ENCODE measurements at regions not wholly inside any gene's neighbourhood (a gene's known extent, or its start where the extent isn't known, plus 50 kb on each side); places are given as distances from the start of the nearest gene placed in this dataset.
"Not testable (repeated sequence)": the region's sequence is repeated elsewhere in the genome, so short reads cannot be mapped to it uniquely, and the experiment has no call there.

DNA sequence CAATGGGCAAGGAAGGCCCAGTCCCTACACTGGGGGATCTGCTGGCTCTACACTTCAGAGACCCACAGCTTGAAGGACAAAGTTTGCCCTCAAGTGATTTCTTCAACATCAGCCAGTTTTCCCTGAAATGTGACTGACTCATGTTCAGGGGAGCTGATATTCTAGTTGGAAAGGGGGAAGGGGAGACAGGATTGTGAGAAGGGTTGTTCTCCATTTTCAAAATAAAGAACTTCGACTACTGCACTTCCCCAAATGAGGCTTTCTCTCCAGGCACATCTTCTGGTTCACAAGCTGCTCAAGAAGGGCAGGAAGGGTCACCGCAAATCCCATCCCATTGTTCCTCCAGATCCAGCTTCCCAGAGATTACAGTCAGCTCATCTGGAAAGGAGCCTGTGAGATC lies 117.6 kb downstream of the BCL2L11 start:
- Histone ChIP-seq H3K36me3 (ENCODE audit: control insufficient read depth, insufficient read depth, low read length) (no peaks in the 10 kb centered on the region), H3K9me3 (ENCODE audit: control insufficient read depth, insufficient read depth, low read length) (no peaks in the 10 kb centered on the region), H3K9ac (ENCODE audit: low read depth, low read length) (no peak overlapping the region), H3K4me1 (ENCODE audit: control insufficient read depth, insufficient read depth, low read length) (no peaks in the 10 kb centered on the region), H3K4me3 (ENCODE audit: low read depth, low read length) (no peak overlapping the region), H3K27me3 (ENCODE audit: control insufficient read depth, insufficient read depth, low read length) (no peaks in the 10 kb centered on the region)

DNA sequence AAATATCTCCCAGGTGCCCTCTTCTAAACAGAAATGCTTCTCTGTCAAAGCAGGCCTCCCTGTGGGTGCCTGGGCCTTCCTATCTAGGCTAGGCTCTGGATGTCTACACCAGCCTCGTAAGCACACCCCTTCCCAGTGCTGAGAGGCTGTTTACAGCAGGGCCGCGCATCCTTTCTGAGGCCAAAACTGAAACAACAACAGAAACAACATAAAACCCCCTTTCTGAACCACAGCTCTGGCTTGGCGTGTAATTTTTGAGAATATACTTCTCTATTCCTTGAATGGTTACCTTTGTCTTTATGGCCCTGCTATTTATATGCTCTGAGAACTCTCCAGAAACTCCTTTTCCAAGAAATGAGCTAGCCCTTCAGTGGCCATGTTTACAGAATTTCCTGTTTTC lies 118.4 kb downstream of the BCL2L11 start:
- Histone ChIP-seq H3K4me1 (ENCODE audit: control insufficient read depth, insufficient read depth, low read length) (no peaks in the 10 kb centered on the region), H3K9ac (ENCODE audit: low read depth, low read length) (no peak overlapping the region), H3K4me3 (ENCODE audit: low read depth, low read length) (no peak overlapping the region), H3K36me3 (ENCODE audit: control insufficient read depth, insufficient read depth, low read length) (no peaks in the 10 kb centered on the region), H3K9me3 (ENCODE audit: control insufficient read depth, insufficient read depth, low read length) (no peaks in the 10 kb centered on the region), H3K27me3 (ENCODE audit: control insufficient read depth, insufficient read depth, low read length) (no peaks in the 10 kb centered on the region)

DNA sequence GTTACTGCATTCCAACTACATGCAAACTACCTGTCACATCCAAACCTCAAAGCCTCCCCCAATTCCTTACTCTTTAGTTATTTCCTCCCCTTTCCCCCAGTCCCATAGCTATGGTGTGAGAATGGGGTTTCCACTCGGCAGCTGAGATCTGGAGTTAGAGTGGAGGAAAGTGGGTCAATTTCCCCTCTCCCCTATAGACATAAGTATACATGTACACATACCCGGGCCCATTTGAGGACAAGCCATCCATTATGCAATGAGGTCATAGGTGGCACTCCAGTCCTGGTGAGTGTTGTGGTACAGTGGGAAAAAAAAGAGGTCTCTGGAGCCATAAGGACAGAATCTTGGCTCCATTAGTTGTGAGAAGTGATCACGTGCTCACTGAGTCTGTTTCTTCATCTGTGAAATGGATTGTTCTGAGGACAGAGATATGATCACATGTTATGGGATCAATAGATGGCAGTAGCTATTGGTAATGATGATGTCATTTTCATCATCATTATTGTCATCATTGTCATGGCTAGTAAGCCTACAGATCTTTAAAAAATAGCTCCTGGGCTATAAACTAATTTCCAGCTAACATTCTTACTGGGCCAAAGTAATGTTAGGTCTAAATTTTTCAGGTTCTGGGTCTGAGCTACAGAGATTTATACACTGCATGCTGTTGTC lies 119.0 kb downstream of the BCL2L11 start:
- Histone ChIP-seq H3K4me1 (ENCODE audit: control insufficient read depth, insufficient read depth, low read length) (no peaks in the 10 kb centered on the region), H3K9ac (ENCODE audit: low read depth, low read length) (no peak overlapping the region), H3K27me3 (ENCODE audit: control insufficient read depth, insufficient read depth, low read length) (no peaks in the 10 kb centered on the region), H3K36me3 (ENCODE audit: control insufficient read depth, insufficient read depth, low read length) (no peaks in the 10 kb centered on the region), H3K9me3 (ENCODE audit: control insufficient read depth, insufficient read depth, low read length) (no peaks in the 10 kb centered on the region), H3K4me3 (ENCODE audit: low read depth, low read length) (no peak overlapping the region)

DNA sequence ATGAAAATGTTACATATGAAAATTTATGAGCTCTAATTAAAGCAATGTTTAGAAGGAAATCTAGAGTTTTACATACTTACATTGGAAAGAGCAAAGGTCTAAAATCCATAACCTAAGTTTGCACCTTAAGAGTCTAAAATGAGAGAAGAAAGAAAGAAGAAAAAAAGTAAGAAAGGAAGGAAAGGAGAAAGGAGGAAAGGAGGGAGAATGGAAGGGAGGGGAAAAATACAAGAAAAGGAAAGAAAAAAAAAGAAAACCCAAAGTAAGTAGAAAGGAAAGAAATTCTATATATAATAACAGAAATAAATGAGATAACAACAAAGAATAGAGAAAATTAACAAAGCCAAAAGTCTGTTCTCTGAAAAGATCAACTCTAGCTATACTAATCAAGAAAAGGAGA lies 122.6 kb downstream of the BCL2L11 start:
- no peaks in the 10 kb centered on the region for H3K36me3 ChIP-seq (ENCODE audit: control insufficient read depth, insufficient read depth, low read length)
- no peaks in the 10 kb centered on the region for H3K27me3 ChIP-seq (ENCODE audit: control insufficient read depth, insufficient read depth, low read length)
- H3K4me1 ChIP-seq (ENCODE audit: control insufficient read depth, insufficient read depth, low read length) = no peaks in the 10 kb centered on the region
- no peaks in the 10 kb centered on the region for H3K9me3 ChIP-seq (ENCODE audit: control insufficient read depth, insufficient read depth, low read length)
- H3K4me3 ChIP-seq (ENCODE audit: low read depth, low read length) = no peak overlapping the region
- no peak overlapping the region for H3K9ac ChIP-seq (ENCODE audit: low read depth, low read length)

DNA sequence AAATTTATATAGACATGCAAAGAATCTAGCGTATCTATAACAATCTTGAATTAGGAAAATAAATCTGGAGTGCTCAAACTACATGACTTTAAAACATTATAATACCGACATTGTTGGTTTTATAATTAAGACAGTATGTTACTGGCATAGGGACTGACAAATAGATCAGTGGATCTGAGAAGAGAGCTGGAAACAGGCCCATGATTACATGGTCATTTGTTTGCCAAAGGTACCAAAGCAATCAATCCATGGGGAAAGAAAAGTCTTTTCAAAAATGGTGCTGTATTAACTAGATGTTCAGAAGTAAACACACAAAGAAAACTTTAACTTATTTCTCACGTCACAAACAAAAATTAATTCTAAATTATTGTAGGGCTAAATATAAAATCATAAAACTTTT lies 124.2 kb downstream of the BCL2L11 start:
- H3K4me1 ChIP-seq (ENCODE audit: control insufficient read depth, insufficient read depth, low read length) = no peaks in the 10 kb centered on the region
- H3K36me3 ChIP-seq (ENCODE audit: control insufficient read depth, insufficient read depth, low read length) = no peaks in the 10 kb centered on the region
- H3K27me3 ChIP-seq (ENCODE audit: control insufficient read depth, insufficient read depth, low read length) = no peaks in the 10 kb centered on the region
- H3K4me3 ChIP-seq (ENCODE audit: low read depth, low read length) = no peak overlapping the region
- no peak overlapping the region for H3K9ac ChIP-seq (ENCODE audit: low read depth, low read length)
- H3K9me3 ChIP-seq (ENCODE audit: control insufficient read depth, insufficient read depth, low read length) = no peaks in the 10 kb centered on the region

DNA sequence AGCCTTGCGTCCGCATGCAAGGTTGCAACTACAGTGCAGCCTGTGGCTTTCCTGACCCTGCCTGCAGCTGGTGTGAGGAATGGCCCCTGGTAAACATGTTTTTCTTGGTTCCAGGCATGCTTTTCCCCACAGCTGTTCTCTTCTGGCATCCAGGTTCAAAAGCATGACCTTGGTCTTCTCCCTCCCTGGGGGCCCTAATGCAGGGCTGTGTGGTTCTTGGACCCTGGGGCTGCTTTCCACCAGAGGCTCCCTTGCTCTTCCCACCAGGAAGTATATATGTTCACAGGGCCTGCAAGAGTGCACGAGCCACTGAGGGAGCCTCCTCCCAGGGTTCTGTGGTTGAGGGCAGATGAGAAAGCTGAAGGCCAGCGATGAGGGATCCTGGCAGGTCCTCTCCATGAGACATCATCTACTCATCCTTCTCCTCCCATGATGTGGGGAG lies 125.9 kb downstream of the BCL2L11 start:
- no peaks in the 10 kb centered on the region for H3K9me3 ChIP-seq (ENCODE audit: control insufficient read depth, insufficient read depth, low read length)

DNA sequence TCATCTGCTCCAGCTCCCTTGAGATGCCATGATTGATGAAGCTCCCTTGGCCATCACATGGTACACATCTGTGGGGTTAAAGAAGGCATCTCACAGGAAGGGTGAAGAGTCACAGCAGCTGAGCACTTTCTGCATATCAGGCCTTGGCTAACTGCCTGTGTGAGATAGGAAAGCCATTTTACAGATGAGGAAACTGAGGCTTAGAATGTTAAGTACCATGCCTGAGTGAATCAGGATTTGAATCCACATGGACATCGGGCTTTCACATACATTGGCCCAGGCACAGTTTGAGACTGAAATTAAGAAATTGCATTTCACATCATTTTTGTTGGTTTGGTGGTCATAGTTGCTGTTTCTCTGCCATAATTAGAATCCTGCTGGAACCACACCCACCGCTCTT lies 126.8 kb downstream of the BCL2L11 start:
- Histone ChIP-seq H3K4me3 (ENCODE audit: low read depth, low read length) (no peak overlapping the region), H3K9me3 (ENCODE audit: control insufficient read depth, insufficient read depth, low read length) (no peaks in the 10 kb centered on the region), H3K36me3 (ENCODE audit: control insufficient read depth, insufficient read depth, low read length) (no peaks in the 10 kb centered on the region), H3K9ac (ENCODE audit: low read depth, low read length) (no peak overlapping the region), H3K4me1 (ENCODE audit: control insufficient read depth, insufficient read depth, low read length) (no peaks in the 10 kb centered on the region), H3K27me3 (ENCODE audit: control insufficient read depth, insufficient read depth, low read length) (no peaks in the 10 kb centered on the region)

More for the DNA sequence above, 125.9 kb downstream of the BCL2L11 start:
- Histone ChIP-seq H3K9ac (ENCODE audit: low read depth, low read length) (no peak overlapping the region), H3K4me3 (ENCODE audit: low read depth, low read length) (no peak overlapping the region), H3K4me1 (ENCODE audit: control insufficient read depth, insufficient read depth, low read length) (no peaks in the 10 kb centered on the region), H3K27me3 (ENCODE audit: control insufficient read depth, insufficient read depth, low read length) (no peaks in the 10 kb centered on the region), H3K36me3 (ENCODE audit: control insufficient read depth, insufficient read depth, low read length) (no peaks in the 10 kb centered on the region)

DNA sequence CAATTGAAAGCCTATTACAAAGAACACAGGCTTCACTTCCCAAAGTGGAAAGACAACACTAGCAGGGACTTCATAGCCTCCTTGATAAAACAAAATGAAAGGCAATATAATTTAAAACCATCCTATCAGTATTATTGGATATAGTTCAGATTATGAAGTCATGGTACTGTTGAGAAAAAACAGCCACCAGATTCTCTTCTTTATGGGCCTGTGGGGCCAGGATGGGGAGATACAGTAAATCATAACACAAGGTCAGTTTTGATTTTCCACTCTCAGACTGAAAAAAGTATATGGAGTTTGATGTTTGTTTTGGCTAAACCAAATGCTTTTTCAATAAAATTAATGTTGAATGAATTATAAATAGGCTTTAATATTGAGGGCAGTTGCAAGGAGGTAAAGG lies 129.1 kb downstream of the BCL2L11 start:
- Histone ChIP-seq H3K27me3 (ENCODE audit: control insufficient read depth, insufficient read depth, low read length) (no peaks in the 10 kb centered on the region), H3K36me3 (ENCODE audit: control insufficient read depth, insufficient read depth, low read length) (no peaks in the 10 kb centered on the region), H3K4me1 (ENCODE audit: control insufficient read depth, insufficient read depth, low read length) (no peaks in the 10 kb centered on the region), H3K4me3 (ENCODE audit: low read depth, low read length) (no peak overlapping the region), H3K9ac (ENCODE audit: low read depth, low read length) (no peak overlapping the region), H3K9me3 (ENCODE audit: control insufficient read depth, insufficient read depth, low read length) (no peaks in the 10 kb centered on the region)

DNA sequence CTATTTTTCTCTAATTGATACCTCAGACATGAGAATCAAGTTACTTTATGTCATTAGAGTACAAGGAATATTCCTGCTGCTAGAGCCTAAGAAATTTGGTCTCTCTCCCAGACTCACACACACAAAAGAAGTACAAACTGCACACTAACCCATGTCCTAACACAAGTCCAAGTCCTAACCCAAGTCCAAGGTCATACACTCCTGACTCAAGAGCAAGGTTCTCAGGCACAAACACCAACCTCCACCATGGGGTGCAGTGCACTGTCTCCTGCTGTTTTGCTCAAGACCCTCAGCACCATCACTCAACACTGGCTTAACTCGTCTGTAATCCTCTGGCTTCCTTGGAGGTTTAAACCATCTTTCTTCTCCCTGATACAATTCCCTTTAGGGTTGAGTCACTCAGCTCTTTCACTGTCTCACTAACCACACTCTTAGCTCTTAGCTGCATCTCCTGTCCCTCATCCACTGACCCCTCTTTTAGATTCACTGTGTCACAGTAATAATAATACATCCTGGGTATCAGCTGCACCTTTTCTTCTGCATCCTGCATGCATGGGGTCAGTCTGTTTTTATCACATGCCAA lies 129.8 kb downstream of the BCL2L11 start:
- Histone ChIP-seq H3K36me3 (ENCODE audit: control insufficient read depth, insufficient read depth, low read length) (no peaks in the 10 kb centered on the region), H3K9ac (ENCODE audit: low read depth, low read length) (no peak overlapping the region), H3K4me3 (ENCODE audit: low read depth, low read length) (no peak overlapping the region), H3K4me1 (ENCODE audit: control insufficient read depth, insufficient read depth, low read length) (no peaks in the 10 kb centered on the region), H3K9me3 (ENCODE audit: control insufficient read depth, insufficient read depth, low read length) (no peaks in the 10 kb centered on the region), H3K27me3 (ENCODE audit: control insufficient read depth, insufficient read depth, low read length) (no peaks in the 10 kb centered on the region)

DNA sequence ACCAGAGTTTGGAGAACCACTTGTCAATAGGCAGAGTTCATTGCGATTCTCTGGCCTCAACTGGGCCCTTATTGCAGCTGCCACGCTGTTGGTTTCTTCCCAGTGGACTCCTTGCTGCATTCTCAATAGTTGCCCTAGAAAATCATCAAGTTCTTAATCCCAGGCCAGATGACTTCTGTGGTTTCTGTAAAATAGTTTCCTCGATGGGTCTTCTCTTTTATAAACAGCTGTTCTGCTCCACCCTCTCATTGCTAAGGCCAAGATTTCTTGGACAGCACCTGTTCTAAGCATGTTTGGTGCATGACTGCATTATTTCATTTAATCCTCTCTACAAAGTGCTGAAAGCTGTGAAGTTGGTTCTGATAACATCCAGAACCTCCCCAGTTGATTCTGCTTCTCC lies 131.0 kb downstream of the BCL2L11 start:
- Histone ChIP-seq H3K36me3 (ENCODE audit: control insufficient read depth, insufficient read depth, low read length) (no peaks in the 10 kb centered on the region), H3K4me1 (ENCODE audit: control insufficient read depth, insufficient read depth, low read length) (no peaks in the 10 kb centered on the region), H3K4me3 (ENCODE audit: low read depth, low read length) (no peak overlapping the region), H3K9me3 (ENCODE audit: control insufficient read depth, insufficient read depth, low read length) (no peaks in the 10 kb centered on the region), H3K9ac (ENCODE audit: low read depth, low read length) (no peak overlapping the region), H3K27me3 (ENCODE audit: control insufficient read depth, insufficient read depth, low read length) (no peaks in the 10 kb centered on the region)

DNA sequence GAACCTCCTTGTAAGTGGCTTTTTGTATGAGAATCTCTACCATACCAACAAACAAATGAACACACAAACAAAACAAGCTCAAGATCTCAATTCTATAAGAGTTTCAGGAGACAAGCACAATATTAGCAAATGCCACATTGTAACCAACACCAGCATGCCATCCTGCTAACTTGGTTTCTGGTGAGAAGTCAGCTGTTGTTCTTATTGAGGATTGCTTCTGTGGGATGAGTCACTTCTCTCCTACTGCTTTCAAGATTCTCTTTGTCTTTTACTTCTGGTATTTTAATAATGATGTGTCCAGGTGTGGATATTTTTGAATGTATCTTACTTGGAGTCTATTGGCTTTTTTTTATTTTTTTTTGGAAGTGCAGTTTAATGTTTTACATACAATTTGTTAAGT lies 131.7 kb downstream of the BCL2L11 start:
- Histone ChIP-seq H3K27me3 (ENCODE audit: control insufficient read depth, insufficient read depth, low read length) (no peaks in the 10 kb centered on the region), H3K4me1 (ENCODE audit: control insufficient read depth, insufficient read depth, low read length) (no peaks in the 10 kb centered on the region)

DNA sequence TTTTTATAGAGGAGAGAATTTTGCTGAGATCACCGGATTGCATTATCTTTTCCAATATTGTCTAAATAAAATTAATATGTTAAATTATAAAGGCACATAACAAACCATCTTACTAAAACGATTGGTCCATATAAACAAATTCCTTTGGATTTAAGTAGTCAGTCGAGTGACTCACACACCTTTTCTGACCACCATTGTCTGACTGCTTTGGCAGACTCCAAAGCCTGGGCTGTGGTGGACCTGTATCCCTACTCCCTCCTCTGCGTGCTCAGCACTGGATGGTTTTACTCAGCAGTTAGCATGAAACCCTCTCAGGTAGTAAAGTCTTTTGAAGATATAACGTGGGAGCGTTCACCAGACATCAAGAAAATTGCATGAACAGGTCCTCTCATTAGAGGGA lies 134.2 kb downstream of the BCL2L11 start:
- H3K9ac ChIP-seq (ENCODE audit: low read depth, low read length); H3K27me3 ChIP-seq (ENCODE audit: control insufficient read depth, insufficient read depth, low read length); H3K4me3 ChIP-seq (ENCODE audit: low read depth, low read length); H3K36me3 ChIP-seq (ENCODE audit: control insufficient read depth, insufficient read depth, low read length); H3K9me3 ChIP-seq (ENCODE audit: control insufficient read depth, insufficient read depth, low read length); H3K4me1 ChIP-seq (ENCODE audit: control insufficient read depth, insufficient read depth, low read length): not testable (repeated sequence)

More for the DNA sequence above, 131.7 kb downstream of the BCL2L11 start:
- H3K4me3 ChIP-seq (ENCODE audit: low read depth, low read length) = no peak overlapping the region
- H3K9ac ChIP-seq (ENCODE audit: low read depth, low read length) = no peak overlapping the region
- no peaks in the 10 kb centered on the region for H3K36me3 ChIP-seq (ENCODE audit: control insufficient read depth, insufficient read depth, low read length)
- no peaks in the 10 kb centered on the region for H3K9me3 ChIP-seq (ENCODE audit: control insufficient read depth, insufficient read depth, low read length)
